Hepatic stellate cell (primary cell): ENCODE measurements at regions not wholly inside any gene's neighbourhood (a gene's known extent, or its start where the extent isn't known, plus 50 kb on each side); places are given as distances from the start of the nearest gene placed in this dataset.

Source experiments
- DNase-seq: peaks from one replicate; pipeline ENCODE4 v3.0.0; 2011; ENCODE audit warnings: low spot score

DNA sequence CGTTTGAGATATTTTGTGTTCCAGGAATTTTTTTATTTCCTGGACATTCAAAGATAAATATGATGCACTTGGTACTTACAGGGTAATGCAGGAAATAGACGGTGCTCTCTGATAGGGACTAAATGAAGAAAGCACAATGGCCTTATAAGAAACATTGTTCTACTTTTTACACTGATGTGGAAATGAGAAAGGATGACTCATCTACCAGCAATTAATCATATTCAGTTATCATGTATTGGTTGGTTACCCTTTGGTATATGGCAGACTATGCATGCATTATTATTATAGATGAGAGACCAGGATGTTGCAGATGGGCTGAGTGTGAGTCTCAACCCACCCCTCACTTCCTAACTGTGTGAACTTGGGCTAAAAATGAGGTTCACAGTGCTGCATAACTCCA is 222.2 kb downstream of the FLRT2 start:
- no peak for DNase-seq

DNA sequence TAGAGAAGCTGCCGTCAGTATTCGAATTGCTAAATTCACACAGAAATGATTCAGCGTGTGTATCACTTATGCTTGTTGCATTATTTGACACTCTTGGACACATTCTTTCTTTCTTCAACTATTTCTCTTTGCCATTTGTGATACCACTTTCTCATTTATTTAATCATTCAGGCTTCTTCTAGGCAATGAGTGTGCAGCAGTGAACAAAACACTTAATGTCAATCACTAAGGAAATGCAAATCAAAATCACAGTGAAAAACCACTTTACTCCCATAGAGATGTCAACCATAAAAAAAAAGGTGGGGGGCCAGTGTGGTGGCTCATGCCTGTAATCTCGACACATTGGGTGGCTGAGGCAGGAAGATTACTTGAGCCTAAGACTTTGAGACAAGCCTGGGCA is 214.6 kb downstream of the FLRT2 start:
- DNase-seq: no peak

DNA sequence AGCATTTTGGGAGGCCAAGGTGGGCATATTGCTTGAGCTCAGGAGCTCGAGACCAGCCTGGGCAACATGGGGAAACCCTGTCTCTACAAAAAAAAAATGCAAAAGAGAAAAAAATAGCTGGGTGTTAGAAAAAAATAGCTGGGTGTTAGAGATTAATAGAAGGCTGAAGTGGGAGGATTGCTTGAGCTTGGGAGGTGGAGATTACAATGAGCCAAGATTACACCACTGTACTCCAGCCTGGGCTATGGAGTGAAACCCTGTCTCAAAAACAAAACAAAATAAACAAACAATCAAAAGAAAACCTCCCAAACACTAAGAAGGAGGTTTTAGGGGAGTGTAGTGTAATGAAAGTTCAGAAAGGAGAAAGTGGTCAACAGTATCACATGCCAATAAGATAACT is 202.1 kb downstream of the FLRT2 start:
- no peak for DNase-seq

DNA sequence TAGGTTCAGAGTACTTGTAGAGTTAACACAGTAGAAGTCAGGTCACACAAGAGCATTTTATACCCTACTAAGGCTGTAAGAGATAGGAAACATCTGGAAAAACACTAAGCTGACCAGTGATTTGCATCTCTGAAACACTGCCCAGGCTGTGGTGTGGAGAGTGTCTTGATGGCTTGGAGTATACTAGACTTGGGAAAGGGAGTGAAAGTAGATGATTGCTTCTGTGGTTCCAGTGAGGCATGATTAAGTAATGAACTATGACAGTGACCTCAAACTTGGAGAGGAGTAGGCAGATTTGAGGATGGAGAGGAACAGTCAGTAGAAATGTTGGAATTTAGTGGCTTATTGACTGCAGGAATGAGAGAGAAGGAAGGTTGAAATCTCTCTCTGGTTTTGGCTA is 201.2 kb downstream of the FLRT2 start:
- DNase-seq: no peak

DNA sequence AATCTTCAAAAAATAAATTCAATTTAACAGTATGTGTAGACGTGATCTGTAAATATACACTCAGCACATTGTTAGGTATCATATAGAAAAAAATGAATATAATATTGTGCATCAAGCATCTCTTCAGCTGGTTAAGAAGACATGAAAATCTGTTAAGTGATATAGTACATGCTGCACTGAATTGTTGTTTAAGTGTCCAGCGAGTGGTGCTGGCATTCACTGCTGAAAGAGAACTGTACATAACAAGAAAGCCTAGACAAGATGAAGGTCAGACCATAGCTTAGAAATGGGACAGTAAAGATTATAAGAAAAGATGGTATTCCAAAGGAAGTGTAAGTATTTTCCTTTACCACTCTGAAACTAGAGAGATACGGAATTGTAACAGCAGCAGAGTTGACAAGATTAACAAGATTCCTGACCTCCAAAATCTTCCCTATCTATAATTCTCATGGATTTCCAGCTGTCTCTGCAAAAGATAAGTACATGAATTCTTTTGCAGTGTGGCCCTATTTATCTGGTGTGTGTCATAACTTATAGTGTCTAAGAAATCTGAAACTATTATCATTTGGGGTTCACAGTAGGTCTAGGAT is 198.6 kb downstream of the FLRT2 start:
- DNase-seq: no peak

DNA sequence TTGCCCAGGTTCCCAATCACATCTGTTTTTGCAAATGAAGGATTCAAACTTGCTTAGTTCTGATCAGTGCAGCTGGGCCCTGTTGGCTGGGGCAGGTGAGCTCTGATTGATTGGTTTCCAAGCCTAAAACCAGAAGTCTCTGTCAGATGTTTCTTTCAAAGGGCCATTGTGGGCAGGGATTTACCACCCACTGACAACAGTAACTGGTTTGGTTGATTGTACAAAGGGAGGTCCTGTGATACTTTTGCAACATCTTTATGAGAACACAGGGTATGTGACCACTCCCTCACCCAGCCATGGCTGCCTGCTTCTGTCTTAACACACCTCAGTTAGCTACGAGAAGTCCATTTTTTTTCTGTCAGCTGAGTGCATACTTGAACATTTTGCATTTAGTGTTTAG is 184.1 kb downstream of the FLRT2 start:
- DNase-seq: no peak

DNA sequence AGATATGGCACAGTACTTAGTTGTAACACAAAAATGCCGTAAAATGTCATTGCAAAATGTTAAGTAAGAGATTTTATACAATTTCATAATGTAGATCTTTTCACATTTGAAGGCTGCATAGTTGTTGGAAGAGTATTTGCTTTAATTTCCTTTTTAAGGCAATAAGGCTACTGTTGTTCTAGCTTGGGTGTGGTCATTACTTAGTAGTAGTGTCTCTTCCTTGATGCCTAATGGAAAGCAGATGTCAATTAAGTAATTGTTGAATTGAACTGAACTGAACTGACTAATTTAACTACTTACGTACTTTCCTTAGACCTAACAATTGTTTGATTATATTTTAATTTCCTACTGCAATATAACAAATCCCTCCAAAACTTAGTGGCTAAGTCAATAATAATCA is 181.7 kb downstream of the FLRT2 start:
- no peak for DNase-seq
